ENCODE measurements at regions not wholly inside any gene's neighbourhood (a gene's known extent, or its start where the extent isn't known, plus 50 kb on each side); places are given as distances from the start of the nearest gene placed in this dataset.

GRCh38 chr4:159979351-159979750 lies 876.5 kb downstream of the RAPGEF2 start:
- TF ChIP-seq, protein P1, sequence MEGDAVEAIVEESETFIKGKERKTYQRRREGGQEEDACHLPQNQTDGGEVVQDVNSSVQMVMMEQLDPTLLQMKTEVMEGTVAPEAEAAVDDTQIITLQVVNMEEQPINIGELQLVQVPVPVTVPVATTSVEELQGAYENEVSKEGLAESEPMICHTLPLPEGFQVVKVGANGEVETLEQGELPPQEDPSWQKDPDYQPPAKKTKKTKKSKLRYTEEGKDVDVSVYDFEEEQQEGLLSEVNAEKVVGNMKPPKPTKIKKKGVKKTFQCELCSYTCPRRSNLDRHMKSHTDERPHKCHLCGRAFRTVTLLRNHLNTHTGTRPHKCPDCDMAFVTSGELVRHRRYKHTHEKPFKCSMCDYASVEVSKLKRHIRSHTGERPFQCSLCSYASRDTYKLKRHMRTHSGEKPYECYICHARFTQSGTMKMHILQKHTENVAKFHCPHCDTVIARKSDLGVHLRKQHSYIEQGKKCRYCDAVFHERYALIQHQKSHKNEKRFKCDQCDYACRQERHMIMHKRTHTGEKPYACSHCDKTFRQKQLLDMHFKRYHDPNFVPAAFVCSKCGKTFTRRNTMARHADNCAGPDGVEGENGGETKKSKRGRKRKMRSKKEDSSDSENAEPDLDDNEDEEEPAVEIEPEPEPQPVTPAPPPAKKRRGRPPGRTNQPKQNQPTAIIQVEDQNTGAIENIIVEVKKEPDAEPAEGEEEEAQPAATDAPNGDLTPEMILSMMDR (IDR thresholded peaks at IDR 0.05): no peak
- TF ChIP-seq POLR2A (IDR thresholded peaks at IDR 0.05): no peak
